ENCODE measurements at regions not wholly inside any gene's neighbourhood (a gene's known extent, or its start where the extent isn't known, plus 50 kb on each side); places are given as distances from the start of the nearest gene placed in this dataset.

- Histone ChIP-seq H3K9me3 (no peaks in the 10 kb centered on the region), H3K4me3 (no peak overlapping the region), H3K9ac (ENCODE audit: low read depth in 2 of 2, low read length in 2 of 2) (no peak overlapping the region), H3K36me3 (no peaks in the 10 kb centered on the region), H3K4me1 (no peaks in the 10 kb centered on the region), H3K27ac (no peak overlapping the region), H3K27me3 (no peaks in the 10 kb centered on the region)
- no peak for DNase-seq
- TF ChIP-seq CTCF (IDR thresholded peaks at IDR 0.05) = no peak
- intact Hi-C loops (cut with DNase I) = no loop called here
Measured at GRCh38 chr21:43364261-43364510, 62.7 kb downstream of the SIK1 start.

- Histone ChIP-seq H3K9ac (ENCODE audit: low read depth in 2 of 2, low read length in 2 of 2) (no peak overlapping the region), H3K27ac (no peak overlapping the region), H3K4me3 (no peak overlapping the region), H3K4me1 (no peaks in the 10 kb centered on the region), H3K27me3 (no peaks in the 10 kb centered on the region), H3K36me3 (no peaks in the 10 kb centered on the region), H3K9me3 (no peaks in the 10 kb centered on the region)
- DNase-seq = no peak
- no peak for TF ChIP-seq CTCF (IDR thresholded peaks at IDR 0.05)
- intact Hi-C loops (cut with DNase I) = no loop called here
Measured at GRCh38 chr21:43363506-43364260, 63.2 kb downstream of the SIK1 start.

DNA sequence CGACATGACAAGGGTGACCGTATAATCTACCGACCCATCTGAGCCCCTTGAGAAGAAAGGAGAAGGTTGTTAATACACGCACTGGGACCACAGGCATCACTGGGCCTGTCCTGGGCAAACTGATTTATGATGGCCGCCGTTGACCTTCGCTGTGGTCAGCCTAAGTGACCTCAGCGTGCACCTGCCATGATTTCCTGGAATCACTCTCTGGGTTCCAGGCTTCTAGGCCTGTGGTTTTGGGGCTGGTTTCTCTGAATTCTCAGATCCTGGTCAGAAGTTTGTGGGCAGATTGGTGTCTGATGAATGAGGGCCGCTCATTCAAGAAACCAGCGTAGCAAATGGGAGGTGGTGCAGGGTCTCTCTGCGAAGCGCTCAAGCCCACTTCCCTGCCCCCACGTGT is 64.0 kb downstream of the SIK1 start:
- TF ChIP-seq CTCF (IDR thresholded peaks at IDR 0.05) = no peak
- no peaks in the 10 kb centered on the region for H3K9me3 ChIP-seq
- H3K4me3 ChIP-seq = no peak overlapping the region
- H3K27me3 ChIP-seq = no peaks in the 10 kb centered on the region
- intact Hi-C loops (cut with DNase I) = no loop called here
- no peak for DNase-seq
- H3K27ac ChIP-seq = peak overlapping the region; percentile 63
- no peaks in the 10 kb centered on the region for H3K4me1 ChIP-seq
- H3K36me3 ChIP-seq = no peaks in the 10 kb centered on the region
- H3K9ac ChIP-seq (ENCODE audit: low read depth in 2 of 2, low read length in 2 of 2) = peak overlapping the region in 1 of 2 donors; percentile 24

GRCh38 chr21:43362321-43362791 is 64.6 kb downstream of the SIK1 start:
- TF ChIP-seq CTCF (IDR thresholded peaks at IDR 0.05) = no peak
- H3K27ac ChIP-seq = peak overlapping the region; percentile 63
- peak overlapping the region in 1 of 2 donors; percentile 74 for H3K9ac ChIP-seq (ENCODE audit: low read depth in 2 of 2, low read length in 2 of 2)
- no peaks in the 10 kb centered on the region for H3K9me3 ChIP-seq
- no peaks in the 10 kb centered on the region for H3K36me3 ChIP-seq
- peak; percentile 43 for DNase-seq
- no peaks in the 10 kb centered on the region for H3K27me3 ChIP-seq
- no peaks in the 10 kb centered on the region for H3K4me1 ChIP-seq
- H3K4me3 ChIP-seq = no peak overlapping the region
- intact Hi-C loops (cut with DNase I) = no loop called here

GRCh38 chr21:43361493-43362296 is 65.2 kb downstream of the SIK1 start:
- Histone ChIP-seq H3K4me1 (no peaks in the 10 kb centered on the region), H3K27ac (peak overlapping the region; percentile 63), H3K36me3 (no peaks in the 10 kb centered on the region), H3K9me3 (no peaks in the 10 kb centered on the region), H3K27me3 (no peaks in the 10 kb centered on the region), H3K9ac (ENCODE audit: low read depth in 2 of 2, low read length in 2 of 2) (peak overlapping the region; percentile 15 to 74), H3K4me3 (no peak overlapping the region)
- intact Hi-C loops (cut with DNase I) = no loop called here
- no peak for DNase-seq
- TF ChIP-seq CTCF (IDR thresholded peaks at IDR 0.05) = no peak
